H1 (cell line): ENCODE measurements at regions not wholly inside any gene's neighbourhood (a gene's known extent, or its start where the extent isn't known, plus 50 kb on each side); places are given as distances from the start of the nearest gene placed in this dataset.

Experiments
- BCL11A ChIP-seq, 2 experiments: IDR thresholded peaks; one replicate each; pipeline ENCODE4 v1.6.1; 2011; ENCODE audit warnings: low read depth in 2 of 2, low read length in 2 of 2, mild to moderate bottlenecking in 2 of 2
- EGR1 ChIP-seq: IDR thresholded peaks from 2 replicates; pipeline ENCODE4 v1.6.1; 2011; ENCODE audit warnings: low read depth, low read length, borderline replicate concordance
- POU5F1 ChIP-seq: IDR thresholded peaks from 2 replicates; pipeline ENCODE4 v1.6.1; 2011; ENCODE audit warnings: low read depth, mild to moderate bottlenecking, low read length, moderate library complexity
- RNF2 ChIP-seq: fragments of 200-900, 300-1000 bp; sonication (generic); IDR thresholded peaks from 2 replicates; pipeline ENCODE4 v1.7.1; 2016; ENCODE audit warnings: borderline replicate concordance, low read depth, mild to moderate bottlenecking, antibody characterized with exemption, low read length; ENCODE audit not compliant: poor library complexity, severe bottlenecking; ENCODE audit errors: missing control alignments
- RXRA ChIP-seq: IDR thresholded peaks from 2 replicates; pipeline ENCODE4 v1.6.1; 2011; ENCODE audit warnings: low read depth, mild to moderate bottlenecking, low read length, moderate library complexity; ENCODE audit not compliant: insufficient read depth
- SAP30 ChIP-seq: fragments of 300-600 bp; sonication (generic); IDR thresholded peaks from 2 replicates; pipeline ENCODE4 v1.7.1; 2012; ENCODE audit warnings: low read length, moderate library complexity, mild to moderate bottlenecking, inconsistent platforms; ENCODE audit not compliant: insufficient read depth, insufficient replicate concordance
- SP1 ChIP-seq: IDR thresholded peaks from 2 replicates; pipeline ENCODE4 v1.6.1; 2011; ENCODE audit warnings: low read depth, low read length

GRCh38 chr16:60731329-60732050 lies 1304.7 kb downstream of the CDH8 start (continued):
- TF ChIP-seq RNF2 (no peak), RXRA (no peak), EGR1 (no peak), POU5F1 (no peak), SAP30 (no peak), BCL11A (IDR thresholded peaks at IDR 0.05; ENCODE audit: low read depth in 2 of 2, low read length in 2 of 2) (no peak), SP1 (no peak)
